GM21825 (cell line): ENCODE measurements at regions not wholly inside any gene's neighbourhood (a gene's known extent, or its start where the extent isn't known, plus 50 kb on each side); places are given as distances from the start of the nearest gene placed in this dataset.
"Not testable (repeated sequence)": the region's sequence is repeated elsewhere in the genome, so short reads cannot be mapped to it uniquely, and the experiment has no call there.

Experiments used
- ATAC-seq: cut with Tn5 transposase; IDR thresholded peaks from one replicate; pipeline ENCODE4 v1.9.1; 2021; ENCODE audit warnings: mild to moderate bottlenecking, moderate library complexity; ENCODE audit not compliant: unreplicated experiment

DNA sequence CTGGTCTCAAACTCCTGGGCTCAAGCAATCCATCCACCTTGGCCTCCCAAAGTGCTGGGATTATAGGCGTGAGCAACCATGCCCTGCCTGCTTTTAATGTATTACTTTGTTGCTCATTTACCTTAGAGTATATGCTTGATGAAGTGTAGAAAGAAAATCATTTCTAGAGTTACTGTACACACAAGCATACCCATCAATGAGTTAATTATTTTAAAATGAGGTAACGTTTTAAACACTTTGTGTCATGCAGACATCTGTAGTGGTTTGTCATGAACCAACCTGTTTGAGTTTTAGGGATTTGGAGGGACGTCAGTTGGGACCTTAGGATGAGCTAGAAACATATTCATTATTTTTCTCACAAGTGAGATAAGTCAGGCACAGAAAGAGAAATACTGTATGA, 332.4 kb upstream of the IGF1R start:
- no peak for ATAC-seq

- ATAC-seq: no peak
These were observed 326.4 kb upstream of the IGF1R start for GRCh38 chr15:98321896-98322295.

DNA sequence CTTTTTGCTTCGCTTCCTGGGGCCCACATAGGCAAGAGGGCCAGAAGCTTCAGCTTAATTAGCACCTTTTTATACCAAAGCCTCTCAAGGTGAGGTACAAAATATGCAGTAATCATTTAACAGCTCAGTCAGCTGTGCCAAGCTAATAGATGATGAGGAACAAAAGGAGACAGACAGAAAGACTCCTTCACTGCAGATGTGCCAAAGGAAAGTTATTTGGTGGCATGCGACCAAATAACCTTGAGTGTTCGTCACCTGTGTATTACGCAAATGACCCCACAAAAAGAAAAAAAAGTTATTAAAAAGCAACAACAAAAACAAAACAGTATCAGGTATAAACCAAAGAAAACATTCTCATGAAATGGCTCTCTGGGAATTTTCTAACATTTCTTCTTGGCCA, 325.8 kb upstream of the IGF1R start:
- no peak for ATAC-seq

- no peak for ATAC-seq
These were observed 323.9 kb upstream of the IGF1R start for GRCh38 chr15:98324341-98324970.

GRCh38 chr15:98326804-98327203, 321.5 kb upstream of the IGF1R start:
- no peak for ATAC-seq

- no peak for ATAC-seq
These were observed 318.1 kb upstream of the IGF1R start for GRCh38 chr15:98330258-98330657.

- ATAC-seq: no peak
These were observed 317.5 kb upstream of the IGF1R start for GRCh38 chr15:98330692-98331435.

DNA sequence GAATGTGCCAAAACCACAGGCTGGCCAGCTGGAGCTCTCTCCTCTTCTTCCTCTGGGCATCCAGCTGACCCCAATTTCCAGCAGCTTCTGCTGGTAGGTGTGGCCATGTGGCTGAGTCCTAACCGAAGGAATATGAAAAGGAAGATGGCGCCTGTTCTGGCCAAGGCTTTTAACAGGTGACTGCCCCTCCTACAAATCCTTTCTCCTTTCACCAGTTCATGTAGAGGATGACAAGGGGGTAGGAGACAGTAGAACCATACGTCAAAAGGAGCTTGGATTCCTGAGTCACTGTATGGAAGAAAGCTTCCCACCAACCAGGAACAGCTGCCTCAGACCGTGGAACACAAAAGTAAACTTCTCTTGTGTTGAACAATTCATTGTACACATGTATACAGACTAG, 316.7 kb upstream of the IGF1R start:
- no peak for ATAC-seq

DNA sequence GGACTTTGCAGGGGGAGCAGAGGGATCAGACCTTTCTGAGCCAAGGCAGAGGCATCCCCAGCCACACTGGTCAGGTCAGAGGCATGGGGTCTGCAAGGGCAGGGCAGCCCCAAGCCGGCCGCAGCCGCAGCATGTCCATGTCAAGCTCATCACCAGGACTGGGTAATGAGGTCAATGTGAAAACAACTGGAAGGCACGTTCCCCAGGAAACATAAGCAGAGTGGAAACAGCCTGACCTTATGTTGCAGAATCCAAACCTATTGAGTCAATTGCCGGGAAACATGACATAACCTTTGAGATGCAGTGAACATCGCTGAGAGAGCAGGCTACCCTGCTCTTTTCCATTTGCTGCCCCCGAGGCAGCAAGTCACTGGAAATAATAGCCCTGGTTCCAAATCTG, 315.1 kb upstream of the IGF1R start:
- ATAC-seq: no peak

- no peak for ATAC-seq
These were observed 305.4 kb upstream of the IGF1R start for GRCh38 chr15:98342911-98343310.

GRCh38 chr15:98344591-98344990, 303.7 kb upstream of the IGF1R start:
- no peak for ATAC-seq

DNA sequence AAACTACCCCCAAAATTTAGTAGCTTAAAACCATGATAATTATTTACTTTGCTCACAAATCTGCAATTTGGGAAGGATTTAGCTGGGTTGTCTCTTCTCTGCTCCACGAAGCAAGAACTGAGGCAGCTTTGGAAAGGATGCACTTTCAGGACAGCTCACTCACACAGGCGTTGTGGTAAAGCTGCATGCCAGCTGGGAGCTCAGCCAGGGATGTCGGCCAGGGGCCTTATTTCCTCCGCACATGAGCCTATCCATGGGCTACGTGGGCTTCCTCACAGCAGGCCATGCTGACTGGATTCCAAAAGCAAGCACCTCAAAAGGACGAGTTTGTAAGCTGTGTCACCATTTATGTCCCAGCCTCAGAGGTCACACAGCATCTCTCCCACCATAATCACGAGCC, 301.3 kb upstream of the IGF1R start:
- no peak for ATAC-seq

DNA sequence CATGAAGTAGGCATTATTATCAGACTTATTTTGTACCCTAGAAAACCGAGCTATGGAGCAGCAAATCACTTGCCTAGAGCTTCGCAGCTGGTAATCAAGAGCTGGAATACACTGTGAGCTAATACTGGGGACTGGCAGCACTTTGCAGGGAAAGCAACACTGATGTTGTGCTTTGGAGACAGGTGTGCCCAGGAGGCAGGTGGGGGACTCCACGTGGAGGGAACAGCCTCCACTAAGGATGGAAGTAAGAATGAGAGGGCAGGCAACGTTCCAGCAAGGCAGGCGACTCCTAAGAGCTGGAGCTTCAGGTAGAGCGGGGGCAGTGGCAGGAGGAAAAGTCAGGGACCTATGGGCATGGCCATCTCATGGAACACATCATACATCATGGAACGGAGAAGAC, 300.5 kb upstream of the IGF1R start:
- ATAC-seq: no peak

- ATAC-seq: no peak
These were observed 298.1 kb upstream of the IGF1R start for GRCh38 chr15:98350276-98350675.

DNA sequence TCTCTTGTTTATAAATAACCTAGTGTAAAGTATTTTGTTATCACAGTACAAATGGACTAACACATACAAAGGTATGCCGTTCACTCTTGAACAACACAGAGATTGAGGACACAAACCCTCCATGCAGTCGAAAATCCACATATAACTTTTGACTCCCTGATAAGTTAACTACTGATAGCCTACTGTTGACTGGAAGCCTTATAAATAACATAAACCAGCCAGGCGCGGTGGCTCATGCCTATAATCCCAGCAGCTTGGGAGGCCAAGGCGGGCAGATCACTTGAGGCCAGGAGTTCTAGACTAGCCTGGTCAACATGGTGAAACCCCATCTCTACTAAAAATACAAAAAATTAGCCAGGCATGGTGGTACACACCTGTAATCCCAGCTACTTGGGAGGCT, 290.1 kb upstream of the IGF1R start:
- not testable (repeated sequence) for ATAC-seq

- ATAC-seq: no peak
These were observed 289.4 kb upstream of the IGF1R start for GRCh38 chr15:98358971-98359370.

DNA sequence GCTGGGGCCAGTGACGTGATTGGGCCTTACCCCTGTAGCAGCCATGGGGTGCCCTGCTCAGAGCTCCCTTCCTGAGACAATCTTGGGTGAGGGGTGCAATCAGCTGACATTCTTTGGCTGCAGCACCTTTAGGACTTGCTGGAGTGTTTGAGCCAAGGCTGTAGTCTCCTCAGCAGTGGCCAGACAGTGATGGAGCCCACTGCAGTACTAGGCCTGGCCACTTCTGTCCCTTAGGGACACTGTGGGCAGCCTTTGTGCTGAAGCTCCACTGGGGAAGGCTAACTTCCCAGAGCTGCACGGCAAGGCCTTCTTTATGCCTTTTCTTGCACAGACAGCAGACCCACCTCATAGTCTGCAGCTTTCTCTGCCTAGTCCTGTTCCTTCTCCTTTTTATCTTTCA, 284.9 kb upstream of the IGF1R start:
- ATAC-seq: no peak

DNA sequence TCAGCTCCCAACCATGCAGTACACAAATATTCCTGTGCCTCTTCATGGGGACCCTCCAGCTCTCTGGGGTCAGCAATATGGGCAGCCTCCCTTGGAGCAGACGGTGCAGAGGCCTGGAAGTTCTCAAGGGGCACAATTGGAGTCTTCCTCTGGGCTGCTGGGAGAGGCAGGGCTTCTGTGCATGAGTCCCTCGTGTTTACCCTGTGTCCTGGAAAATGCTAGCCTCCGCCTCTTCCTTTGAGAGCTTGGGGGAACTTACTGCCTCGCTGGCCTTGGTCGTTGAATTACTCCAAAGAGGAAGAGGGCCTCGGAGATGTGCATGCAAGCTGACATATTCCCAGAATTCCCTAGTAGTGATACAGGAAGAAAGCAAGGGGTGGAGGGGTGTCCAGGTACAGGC, 284.4 kb upstream of the IGF1R start:
- ATAC-seq: no peak

GRCh38 chr15:98369081-98369716, 279.1 kb upstream of the IGF1R start:
- ATAC-seq: no peak

DNA sequence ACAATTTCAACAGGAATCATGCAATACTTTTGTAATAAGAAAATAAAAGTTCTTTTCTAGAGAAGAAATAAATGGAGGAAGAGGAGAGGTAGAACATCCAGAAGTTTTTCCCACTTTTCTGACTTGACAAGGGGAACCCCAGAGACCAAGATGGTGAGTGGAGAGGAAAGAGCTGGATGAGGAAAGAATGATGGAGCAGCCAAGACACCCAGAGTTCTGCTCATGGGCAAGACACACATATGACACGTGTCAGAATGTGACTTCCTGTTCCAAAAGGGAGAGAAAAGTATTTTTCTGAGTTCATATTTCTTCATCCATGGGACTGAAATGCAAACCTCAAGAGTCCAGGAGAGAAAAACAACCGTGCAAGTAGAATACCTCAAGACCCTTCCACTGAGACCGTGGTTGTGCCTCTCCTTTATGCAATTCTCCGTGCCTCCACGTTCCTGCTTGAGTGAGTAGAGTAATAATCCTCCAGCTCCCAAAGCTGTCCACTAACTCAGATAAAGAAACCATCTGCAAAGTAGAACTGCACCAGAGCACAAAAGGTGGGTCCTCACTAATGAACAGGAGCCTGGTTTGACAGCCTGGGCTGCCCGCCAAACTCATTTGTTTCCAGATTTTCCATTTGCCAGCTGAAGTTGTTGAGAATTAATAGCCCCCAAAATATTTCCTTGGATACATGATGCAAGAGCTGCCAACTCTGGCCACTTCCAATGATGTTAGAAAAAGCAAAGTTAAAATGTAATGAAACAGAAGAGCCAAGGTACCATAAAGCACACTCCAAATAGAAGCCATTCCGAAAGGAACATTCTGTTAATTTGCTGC, 272.6 kb upstream of the IGF1R start:
- no peak for ATAC-seq

DNA sequence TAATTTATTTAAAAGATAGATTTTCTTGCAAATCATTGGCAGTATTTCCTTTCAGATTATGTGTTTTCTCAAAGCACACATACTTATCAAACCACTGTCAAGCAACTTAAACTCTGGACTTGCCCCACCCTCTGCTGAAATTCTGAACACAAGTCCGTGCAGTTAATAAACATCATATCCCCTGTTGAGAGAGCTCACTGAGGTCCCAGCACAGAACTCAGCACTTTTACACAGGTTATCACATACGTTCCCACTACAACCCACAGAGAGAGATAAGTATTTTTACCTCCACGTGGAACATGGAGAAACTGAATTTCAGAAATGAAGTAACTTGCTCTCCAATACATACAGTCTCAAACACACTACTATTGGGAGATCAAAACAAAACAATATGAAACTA, 267.6 kb upstream of the IGF1R start:
- no peak for ATAC-seq
